PC-3 (cell line): ENCODE measurements at regions not wholly inside any gene's neighbourhood (a gene's known extent, or its start where the extent isn't known, plus 50 kb on each side); places are given as distances from the start of the nearest gene placed in this dataset.

ENCODE experiments used
- ATAC-seq: fragments of 200-7000 bp; cut with Tn5 transposase; 2 replicates; pipeline ENCODE4 v1.9.1; 2020; ENCODE audit warnings: mild to moderate bottlenecking, moderate library complexity
- BruUV-seq: library from RNA; stranded (reverse); fragments of 400-500 nt; replicated peaks from 2 replicates; lab custom pipeline; 2021; lab: Mats Ljungman, UMichigan
- CTCF ChIA-PET: fragments of 300-600 bp; sonication (Branson Sonifier 250); formaldehyde crosslinking; loops from one replicate; lab custom pipeline; 2022; ENCODE audit warnings: antibody characterized with exemption; lab: Charles Lee
- POLR2A ChIA-PET: fragments of 300-600 bp; sonication (Branson Sonifier 250); formaldehyde crosslinking; loops from one replicate; lab custom pipeline; 2022; ENCODE audit warnings: antibody characterized with exemption; ENCODE audit not compliant: unreplicated experiment; lab: Charles Lee
- DNase-seq: peaks from one replicate; pipeline ENCODE4 v3.0.0-alpha.2; 2015
- H2AFZ ChIP-seq: fragments of 300-600 bp; sonication (generic); 2 replicates; pipeline ENCODE4 v1.6.0; 2016; ENCODE audit warnings: antibody characterized with exemption, low read length
- H3F3A ChIP-seq: fragments of 300-600 bp; sonication (generic); one replicate; pipeline ENCODE4 v1.6.0; 2017; ENCODE audit warnings: antibody characterized with exemption, low read length, control low read depth, mild to moderate bottlenecking; ENCODE audit not compliant: unreplicated experiment
- H3K27ac ChIP-seq: fragments of 300-600 bp; sonication (generic); 2 replicates; pipeline ENCODE4 v1.5.1; 2016; ENCODE audit warnings: mild to moderate bottlenecking, low read length
- H3K27me3 ChIP-seq: fragments of 300-600 bp; sonication (generic); 2 replicates; pipeline ENCODE4 v1.6.1; 2016; ENCODE audit warnings: low read length, mixed read lengths
- H3K36me3 ChIP-seq: fragments of 300-600 bp; sonication (generic); 2 replicates; pipeline ENCODE4 v1.6.1; 2016; ENCODE audit warnings: low read depth, mixed run types, low read length, mixed read lengths
- H3K4me1 ChIP-seq: fragments of 300-600 bp; sonication (generic); 2 replicates; pipeline ENCODE4 v1.5.1; 2016; ENCODE audit warnings: low read length; ENCODE audit not compliant: insufficient read depth
- H3K4me2 ChIP-seq: fragments of 300-600 bp; sonication (generic); 2 replicates; pipeline ENCODE4 v1.6.0; 2016; ENCODE audit warnings: low read length
- H3K4me3 ChIP-seq: fragments of 300-600 bp; sonication (generic); 2 replicates; pipeline ENCODE4 v1.5.1; 2016; ENCODE audit warnings: mild to moderate bottlenecking, low read length, mixed read lengths
- H3K79me2 ChIP-seq: fragments of 300-600 bp; sonication (generic); 2 replicates; pipeline ENCODE4 v1.6.1; 2017; ENCODE audit warnings: low read length, mixed read lengths
- H3K9ac ChIP-seq: fragments of 300-600 bp; sonication (generic); 2 replicates; pipeline ENCODE4 v1.6.0; 2016; ENCODE audit warnings: mild to moderate bottlenecking, low read length
- H3K9me2 ChIP-seq: fragments of 300-600 bp; sonication (generic); replicated peaks from 2 replicates; pipeline ENCODE4 v1.6.1; 2016; ENCODE audit warnings: mixed run types, low read length, mixed read lengths
- H3K9me3 ChIP-seq: fragments of 300-600 bp; sonication (generic); 2 replicates; pipeline ENCODE4 v1.6.1; 2016; ENCODE audit warnings: low read length, mixed read lengths
- H4K20me1 ChIP-seq: fragments of 300-600 bp; sonication (generic); 2 replicates; pipeline ENCODE4 v1.6.1; 2016; ENCODE audit warnings: low read length, mixed read lengths
- EZH2 ChIP-seq: fragments of 300-600 bp; sonication (generic); IDR thresholded peaks from one replicate; pipeline ENCODE4 v1.6.1; 2017; ENCODE audit warnings: antibody characterized with exemption, mild to moderate bottlenecking, low read length; ENCODE audit not compliant: unreplicated experiment
- EZH2phosphoT487 ChIP-seq: fragments of 300-600 bp; sonication (generic); IDR thresholded peaks from 2 replicates; pipeline ENCODE4 v1.6.1; 2018; ENCODE audit warnings: mild to moderate bottlenecking, antibody characterized with exemption, low read length, borderline replicate concordance
- intact Hi-C: fragments of 100-400 bp; cut with micrococcal nuclease; formaldehyde crosslinking; loops from 2 replicates; pipeline ENCODE4 v1.9.0; 2023
- TF ChIP-seq, protein P1 (sequence below): fragments of 300-600 bp; sonication (generic); conservative IDR thresholded peaks from 2 replicates; pipeline ENCODE4 v1.5.1; 2017; ENCODE audit warnings: antibody characterized with exemption, low read depth, mild to moderate bottlenecking, low read length

- no peaks in the 10 kb centered on the region for H3K79me2 ChIP-seq
- TF ChIP-seq EZH2 = no peak
- no peak for TF ChIP-seq EZH2phosphoT487
- TF ChIP-seq, protein P1, sequence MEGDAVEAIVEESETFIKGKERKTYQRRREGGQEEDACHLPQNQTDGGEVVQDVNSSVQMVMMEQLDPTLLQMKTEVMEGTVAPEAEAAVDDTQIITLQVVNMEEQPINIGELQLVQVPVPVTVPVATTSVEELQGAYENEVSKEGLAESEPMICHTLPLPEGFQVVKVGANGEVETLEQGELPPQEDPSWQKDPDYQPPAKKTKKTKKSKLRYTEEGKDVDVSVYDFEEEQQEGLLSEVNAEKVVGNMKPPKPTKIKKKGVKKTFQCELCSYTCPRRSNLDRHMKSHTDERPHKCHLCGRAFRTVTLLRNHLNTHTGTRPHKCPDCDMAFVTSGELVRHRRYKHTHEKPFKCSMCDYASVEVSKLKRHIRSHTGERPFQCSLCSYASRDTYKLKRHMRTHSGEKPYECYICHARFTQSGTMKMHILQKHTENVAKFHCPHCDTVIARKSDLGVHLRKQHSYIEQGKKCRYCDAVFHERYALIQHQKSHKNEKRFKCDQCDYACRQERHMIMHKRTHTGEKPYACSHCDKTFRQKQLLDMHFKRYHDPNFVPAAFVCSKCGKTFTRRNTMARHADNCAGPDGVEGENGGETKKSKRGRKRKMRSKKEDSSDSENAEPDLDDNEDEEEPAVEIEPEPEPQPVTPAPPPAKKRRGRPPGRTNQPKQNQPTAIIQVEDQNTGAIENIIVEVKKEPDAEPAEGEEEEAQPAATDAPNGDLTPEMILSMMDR = no peak
- ChIA-PET CTCF (no interaction called here), POLR2A (no interaction called here)
- no peak overlapping the region for H2AFZ ChIP-seq
- no peaks in the 10 kb centered on the region for H3K36me3 ChIP-seq
- H3K9ac ChIP-seq = no peak overlapping the region
- no peaks in the 10 kb centered on the region for H3K9me2 ChIP-seq
- H3F3A ChIP-seq = no peaks in the 10 kb centered on the region
- no TSS peak for BruUV-seq
- H3K27ac ChIP-seq = no peak overlapping the region
- H3K27me3 ChIP-seq = 0 out of 2 replicates have a peak, but pooled peaks cover under 1% of the 10 kb centered on the region
- ATAC-seq (no peak), DNase-seq (no peak)
- no peak overlapping the region for H3K4me3 ChIP-seq
- H3K9me3 ChIP-seq = no peaks in the 10 kb centered on the region
- no peaks in the 10 kb centered on the region for H3K4me1 ChIP-seq
- intact Hi-C loops = no loop called here
- no peak overlapping the region for H3K4me2 ChIP-seq
- H4K20me1 ChIP-seq = no peaks in the 10 kb centered on the region
Observed at GRCh38 chr4:4714331-4714730, 145.1 kb upstream of the MSX1 start.

- intact Hi-C loops = no loop called here
- 0 out of 2 replicates have a peak, but pooled peaks cover 5% of the 10 kb centered on the region for H3K27me3 ChIP-seq
- DNase-seq (no peak), ATAC-seq (no peak)
- H3K9me3 ChIP-seq = no peaks in the 10 kb centered on the region
- H3K27ac ChIP-seq = no peak overlapping the region
- no TSS peak for BruUV-seq
- no peaks in the 10 kb centered on the region for H4K20me1 ChIP-seq
- TF ChIP-seq, protein P1 = no peak
- TF ChIP-seq EZH2 = no peak
- TF ChIP-seq EZH2phosphoT487 = no peak
- POLR2A ChIA-PET = no interaction called here
- H2AFZ ChIP-seq = no peak overlapping the region
- H3K9me2 ChIP-seq = no peaks in the 10 kb centered on the region
- H3F3A ChIP-seq = no peaks in the 10 kb centered on the region
- H3K4me3 ChIP-seq = no peak overlapping the region
- H3K9ac ChIP-seq = no peak overlapping the region
- H3K4me1 ChIP-seq = no peaks in the 10 kb centered on the region
- no peaks in the 10 kb centered on the region for H3K79me2 ChIP-seq
- no peaks in the 10 kb centered on the region for H3K36me3 ChIP-seq
- CTCF ChIA-PET = no interaction called here
- no peak overlapping the region for H3K4me2 ChIP-seq
Observed at GRCh38 chr4:4712800-4713528, 146.5 kb upstream of the MSX1 start.

GRCh38 chr4:4711902-4712301 lies 147.6 kb upstream of the MSX1 start:
- Histone ChIP-seq H3K27ac (no peak overlapping the region), H3K4me1 (no peaks in the 10 kb centered on the region), H3K9me2 (no peaks in the 10 kb centered on the region), H2AFZ (no peak overlapping the region), H4K20me1 (no peaks in the 10 kb centered on the region), H3K4me3 (no peak overlapping the region), H3K27me3 (0 out of 2 replicates have a peak, but pooled peaks cover 5% of the 10 kb centered on the region), H3K9me3 (no peaks in the 10 kb centered on the region), H3K36me3 (no peaks in the 10 kb centered on the region), H3F3A (no peaks in the 10 kb centered on the region), H3K79me2 (no peaks in the 10 kb centered on the region), H3K4me2 (no peak overlapping the region), H3K9ac (no peak overlapping the region)
- ATAC-seq (no peak), DNase-seq (no peak)
- CTCF ChIA-PET = no interaction called here
- POLR2A ChIA-PET = no interaction called here
- TF ChIP-seq EZH2phosphoT487 = no peak
- TF ChIP-seq, protein P1 = no peak
- no peak for TF ChIP-seq EZH2
- intact Hi-C loops = no loop called here
- BruUV-seq = no TSS peak
